Islet of Langerhans (tissue), 1 donor: ENCODE measurements at regions not wholly inside any gene's neighbourhood (a gene's known extent, or its start where the extent isn't known, plus 50 kb on each side); places are given as distances from the start of the nearest gene placed in this dataset.
"Not testable (repeated sequence)": the region's sequence is repeated elsewhere in the genome, so short reads cannot be mapped to it uniquely, and the experiment has no call there.

Source experiments
- FAIRE-seq: peaks from one replicate; lab custom pipeline; 2011; peaks lifted over from hg19 to GRCh38; lab: Jason Lieb, UNC

DNA sequence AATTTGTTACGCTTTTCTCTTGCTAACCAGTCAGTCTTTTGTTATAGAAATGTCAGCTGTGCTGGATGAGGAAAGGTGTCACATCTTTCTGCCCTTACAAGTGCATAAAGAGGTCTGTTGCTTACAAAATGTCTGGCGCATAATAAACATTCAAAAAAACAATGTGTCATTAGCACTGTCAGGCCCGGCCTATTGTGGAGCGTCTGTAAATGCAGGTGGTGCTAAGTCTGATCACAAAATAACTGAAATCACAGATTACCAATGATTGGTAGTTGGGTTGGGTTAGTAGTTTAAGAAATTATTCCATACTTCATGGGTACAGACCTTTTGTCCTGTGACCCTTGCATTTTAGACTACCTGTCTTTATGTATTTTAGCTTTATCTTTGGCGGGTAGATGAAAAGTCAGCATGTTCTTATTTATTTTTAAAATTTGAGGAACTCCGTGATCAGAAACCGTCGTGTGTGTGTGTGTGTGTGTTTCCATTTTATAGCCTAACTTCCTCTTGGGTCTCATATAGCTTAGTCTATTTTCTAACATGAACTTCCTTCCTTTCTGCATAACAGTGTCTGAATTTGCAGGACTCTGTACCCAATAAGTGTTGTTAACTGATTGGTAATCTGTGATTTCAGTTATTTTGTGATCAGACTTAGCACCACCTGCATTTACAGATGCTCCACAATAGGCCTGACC is 88.1 kb upstream of the IFNGR1 start:
- FAIRE-seq: no peak

DNA sequence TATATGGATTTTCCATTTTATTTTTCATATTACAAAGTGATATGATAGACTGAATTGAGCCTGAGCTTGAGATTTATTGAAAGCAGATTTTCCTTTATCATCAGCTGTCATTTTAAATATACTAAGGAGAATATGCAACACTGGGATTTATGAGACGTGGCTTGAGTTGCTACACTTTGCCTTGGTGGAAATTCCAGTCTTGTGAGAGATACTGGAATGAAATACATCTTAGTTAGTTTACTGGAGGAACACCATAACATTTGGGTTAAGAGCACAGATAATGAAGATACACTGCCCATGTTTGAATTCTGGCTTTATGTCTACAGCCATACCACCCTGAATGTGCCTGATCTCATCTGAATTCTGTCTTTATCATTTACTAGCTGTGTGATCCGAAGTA is 86.5 kb upstream of the IFNGR1 start:
- no peak for FAIRE-seq

DNA sequence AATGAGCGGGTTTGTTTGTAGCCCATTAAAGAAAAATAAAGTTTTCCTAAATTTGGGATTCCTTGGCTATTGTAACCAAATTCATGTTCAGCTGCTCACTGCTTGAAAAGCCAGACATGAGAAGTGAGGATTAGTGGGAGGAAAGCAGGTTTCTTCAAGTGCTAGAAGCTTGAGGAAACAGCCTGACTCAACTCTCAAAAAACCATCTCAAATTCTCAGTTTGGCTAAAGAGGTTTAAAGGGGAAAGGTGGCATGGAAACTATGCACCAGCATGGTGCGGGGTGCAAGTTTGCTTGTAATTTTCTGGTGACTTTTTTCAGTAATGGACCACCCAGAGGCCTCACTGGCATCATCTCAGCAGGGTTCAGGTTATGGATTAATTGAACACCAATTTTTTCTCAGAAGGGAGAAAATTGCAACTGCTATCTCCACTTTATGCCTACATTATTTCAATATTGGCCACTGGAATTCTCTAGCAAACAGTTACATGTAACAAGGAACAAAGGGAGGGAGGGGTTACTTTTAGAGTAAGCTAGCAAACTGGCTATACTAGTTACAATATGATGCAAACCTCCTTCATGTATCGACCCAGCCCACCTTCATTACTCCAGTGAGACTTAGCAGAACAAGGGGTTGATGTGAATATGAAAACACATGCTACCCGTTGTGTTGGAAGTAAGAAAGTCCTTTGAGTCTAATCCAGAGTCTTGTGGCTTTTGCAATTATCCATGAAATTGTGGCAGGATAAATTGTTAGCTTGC is 85.0 kb upstream of the IFNGR1 start:
- FAIRE-seq: no peak

DNA sequence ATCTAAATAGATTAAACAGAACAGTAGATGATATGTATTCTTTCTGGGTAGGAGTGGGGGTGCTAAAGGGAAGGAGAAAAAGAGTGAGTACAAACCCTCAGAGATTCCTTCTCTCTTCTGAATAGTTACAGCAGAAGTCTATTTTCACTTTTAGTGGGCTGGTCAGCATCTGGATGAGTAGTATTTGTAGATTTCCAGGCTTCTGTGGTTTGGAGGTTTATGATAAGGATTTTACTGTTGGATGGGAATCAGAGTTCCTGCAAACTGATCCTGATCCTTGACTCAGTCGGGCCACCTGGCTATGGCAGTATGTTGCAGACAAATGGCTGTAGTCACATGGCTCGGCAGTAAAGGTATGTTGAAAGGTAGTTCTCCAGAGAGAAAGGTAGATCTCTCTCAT is 84.3 kb upstream of the IFNGR1 start:
- no peak for FAIRE-seq

DNA sequence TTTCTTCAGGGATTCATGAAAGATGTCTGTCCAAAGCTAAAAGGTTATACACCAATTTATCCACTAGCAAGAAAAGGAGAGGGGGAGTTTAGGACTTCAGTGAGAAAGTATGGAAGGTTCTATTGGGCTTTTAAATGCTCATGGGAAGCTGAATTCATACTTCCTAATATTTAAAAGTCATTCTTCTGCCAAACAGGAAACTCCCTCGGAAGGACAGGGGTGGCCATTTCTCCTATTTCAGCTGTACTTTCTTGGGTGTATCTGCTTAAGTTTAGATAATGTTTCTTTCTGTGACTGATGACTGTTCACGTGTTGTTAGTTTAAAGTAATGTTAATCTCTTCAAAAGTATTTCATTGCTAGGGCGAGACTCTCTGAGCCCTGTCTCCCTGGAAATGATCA is 80.5 kb upstream of the IFNGR1 start:
- FAIRE-seq: no peak

DNA sequence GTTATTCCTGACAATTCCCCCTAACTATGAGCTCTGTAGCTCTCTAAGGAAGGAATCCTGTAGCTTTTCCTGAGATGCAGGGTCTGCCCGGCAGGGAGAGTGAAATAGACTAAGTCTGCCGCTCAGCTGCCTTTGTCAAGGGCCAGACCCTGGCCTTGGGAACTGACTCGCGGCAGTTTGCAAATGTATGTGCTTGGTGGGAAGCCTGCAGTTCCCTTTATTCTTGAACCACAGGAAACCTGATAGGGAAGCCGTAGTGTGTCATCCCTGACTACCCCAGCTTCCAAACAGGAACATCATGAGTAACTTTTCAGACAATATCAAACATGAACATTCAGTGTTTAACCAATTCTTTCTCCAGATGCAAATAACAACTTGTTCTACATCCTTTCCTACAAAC is 78.7 kb upstream of the IFNGR1 start:
- no peak for FAIRE-seq

DNA sequence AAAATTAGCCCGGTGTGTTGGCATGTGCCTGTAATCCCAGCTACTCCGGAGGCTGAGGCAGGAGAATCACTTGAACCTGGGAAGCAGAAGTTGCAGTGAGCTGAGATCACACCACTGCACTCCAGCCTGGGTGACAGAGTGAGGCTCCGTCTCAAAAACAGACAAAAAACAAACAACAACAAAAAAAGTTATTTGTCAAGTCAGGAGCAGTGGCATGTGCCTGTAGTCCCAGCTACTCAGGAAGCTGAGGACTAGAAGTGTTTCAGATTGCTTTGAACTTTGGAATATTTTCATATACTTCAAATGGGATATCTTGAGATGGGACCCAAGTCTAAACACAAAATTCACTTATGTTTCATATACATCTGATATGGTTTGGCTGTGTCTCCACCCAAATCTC is 73.1 kb upstream of the IFNGR1 start:
- not testable (repeated sequence) for FAIRE-seq

DNA sequence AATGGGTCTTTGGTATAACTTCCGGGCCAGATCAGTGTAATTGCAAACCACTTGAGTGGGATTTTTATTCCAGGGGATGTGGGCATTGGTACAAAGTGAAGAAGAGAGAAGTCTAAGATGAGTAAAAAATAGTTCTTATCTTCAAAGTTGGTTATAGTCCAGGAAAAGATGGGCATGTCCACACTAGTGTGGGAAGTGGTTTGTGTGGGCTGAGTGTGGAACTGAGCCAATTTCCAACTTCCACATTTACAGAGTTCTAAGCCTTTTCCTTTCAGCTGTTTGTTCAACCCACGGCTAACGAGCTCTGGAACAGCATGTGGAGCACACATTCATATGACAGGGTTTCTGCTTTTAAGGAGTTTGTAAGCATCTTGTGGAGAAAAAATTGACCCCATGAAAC is 72.3 kb upstream of the IFNGR1 start:
- FAIRE-seq: no peak

DNA sequence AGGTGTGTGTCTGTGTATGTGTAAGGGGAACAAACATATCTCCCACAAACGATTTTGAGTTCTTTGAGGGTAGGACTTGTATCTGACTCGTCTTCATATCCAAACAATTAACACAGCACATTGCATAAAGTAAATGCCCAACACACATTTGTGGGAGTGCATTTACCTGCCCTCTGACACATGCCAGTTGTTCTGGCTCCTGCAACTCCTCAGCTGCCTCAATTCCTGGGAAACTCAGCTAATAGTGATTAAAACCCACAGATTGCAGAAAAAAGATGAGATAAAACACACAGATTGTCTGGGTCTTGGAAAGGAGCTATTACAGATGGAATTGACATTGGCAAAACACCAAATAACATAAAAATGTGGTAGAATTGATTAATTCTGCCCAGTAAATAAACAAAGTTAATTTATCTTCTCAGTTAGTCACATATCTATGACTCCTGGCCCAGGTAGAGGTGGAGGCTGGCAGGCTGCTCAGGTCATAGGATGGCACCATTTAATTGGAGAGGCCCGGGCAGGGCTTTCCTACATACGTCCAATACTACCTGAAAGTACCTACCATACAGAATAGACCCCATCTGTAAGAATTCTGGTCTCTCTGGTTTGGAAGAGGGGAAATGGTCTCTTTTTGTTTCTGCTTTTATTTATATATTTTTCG is 71.5 kb upstream of the IFNGR1 start:
- no peak for FAIRE-seq

DNA sequence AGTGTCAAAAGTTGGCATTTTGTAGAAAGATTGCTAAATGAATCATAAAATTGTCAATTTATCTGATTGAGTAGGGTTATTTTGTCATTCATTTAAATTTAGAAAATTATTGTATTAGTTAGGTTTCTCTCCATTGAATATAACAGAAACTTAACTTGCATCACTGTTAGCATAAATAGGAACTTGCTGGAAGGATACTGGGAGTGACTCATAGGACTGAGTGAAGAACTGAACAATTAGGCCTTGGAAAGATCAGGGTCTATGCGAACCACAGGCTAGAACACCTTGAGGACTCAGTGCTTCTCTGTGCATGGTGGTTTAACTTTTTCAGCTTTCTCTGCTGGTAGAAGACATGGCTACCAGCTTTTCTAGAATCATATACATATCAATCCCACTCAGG is 67.7 kb upstream of the IFNGR1 start:
- no peak for FAIRE-seq

DNA sequence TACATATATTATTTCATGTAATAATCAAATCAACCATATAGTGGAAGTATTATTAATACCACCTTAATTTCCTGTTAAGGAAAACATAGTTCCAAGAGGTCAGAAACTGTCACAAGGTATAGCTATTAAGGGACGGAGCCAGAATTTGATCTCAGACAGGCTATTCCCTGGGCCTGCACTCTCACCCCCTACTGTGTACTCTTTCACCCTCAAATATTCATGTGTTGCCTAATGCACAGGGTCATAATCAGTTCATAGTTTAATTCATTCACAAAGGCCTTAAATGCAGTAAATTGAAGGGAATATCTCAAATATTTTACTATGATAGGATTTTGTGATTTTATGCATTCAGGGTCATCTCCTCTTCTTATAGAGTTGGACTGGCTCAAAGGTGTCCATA is 67.2 kb upstream of the IFNGR1 start:
- FAIRE-seq: no peak

DNA sequence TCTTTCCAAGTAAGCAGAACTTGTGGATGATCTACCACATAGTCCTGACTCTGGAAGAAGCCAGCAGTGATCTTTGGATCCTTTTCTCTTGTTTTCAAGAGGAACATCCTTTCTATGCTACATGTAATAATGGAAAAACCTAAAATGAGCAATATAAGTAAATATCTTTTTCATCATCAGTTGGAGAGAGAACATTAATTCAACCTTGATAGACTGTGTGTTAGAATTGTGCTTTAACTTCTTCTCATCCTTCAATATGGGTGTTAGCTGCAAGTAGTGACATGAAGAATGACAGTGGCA is 65.6 kb upstream of the IFNGR1 start:
- FAIRE-seq: no peak

DNA sequence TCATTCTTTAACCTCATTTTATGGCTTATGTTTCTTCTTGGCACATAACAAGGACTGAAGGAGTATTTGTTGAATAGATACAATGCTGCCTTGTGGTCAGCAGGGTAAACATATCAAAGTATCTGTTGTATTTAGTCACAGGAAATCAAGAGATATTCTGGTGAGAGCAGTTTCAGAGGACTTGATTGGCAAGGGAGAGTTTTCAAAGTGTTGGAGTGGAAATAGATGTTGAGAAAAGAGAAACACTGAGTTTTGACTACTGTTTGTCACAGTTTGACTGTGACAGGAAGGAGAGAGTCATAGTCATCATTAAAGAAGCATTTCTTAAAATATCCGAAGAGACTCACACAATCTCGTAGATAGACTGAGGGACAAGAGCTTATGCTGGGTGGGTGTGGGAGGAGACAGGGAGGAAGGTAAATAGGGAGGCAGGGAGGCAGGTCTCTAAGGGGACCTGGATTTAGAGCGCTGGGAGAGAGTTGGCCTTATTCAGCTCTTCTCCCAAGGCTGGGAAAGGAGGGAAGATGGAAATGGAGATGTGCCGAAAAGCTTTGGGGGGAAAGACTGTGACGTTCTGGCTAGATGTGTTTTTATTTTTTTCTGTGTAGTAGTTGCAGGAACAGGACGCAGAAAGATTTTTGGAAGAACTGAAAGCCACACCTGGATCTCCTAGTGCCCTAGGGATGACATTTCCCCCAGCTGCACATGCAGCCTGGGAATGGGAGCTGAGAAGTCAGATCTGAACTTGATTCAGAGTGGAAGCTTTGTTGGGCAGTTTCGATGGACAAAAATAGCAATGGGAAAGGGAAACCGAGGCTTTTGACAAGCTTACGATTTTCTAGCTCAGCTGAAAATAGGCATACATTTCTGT is 65.0 kb upstream of the IFNGR1 start:
- no peak for FAIRE-seq

DNA sequence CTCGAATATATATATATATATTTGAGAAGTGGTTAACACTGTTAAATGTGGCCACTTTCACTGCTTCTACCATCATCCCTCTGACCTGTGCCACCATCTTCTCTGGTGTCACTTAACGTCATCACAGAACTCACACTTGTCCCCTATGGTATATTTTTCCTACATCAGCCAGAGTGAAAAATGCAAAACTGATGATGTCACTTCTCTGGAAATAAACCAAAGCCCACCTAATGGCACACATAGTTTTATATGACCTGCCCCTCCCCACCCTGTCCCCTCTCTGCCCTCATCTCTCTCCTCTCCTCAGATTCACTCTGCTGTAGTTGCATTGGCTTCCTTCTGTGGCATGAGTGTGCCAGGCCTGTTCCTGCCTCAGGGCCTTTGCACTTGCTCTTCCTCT is 63.9 kb upstream of the IFNGR1 start:
- no peak for FAIRE-seq

DNA sequence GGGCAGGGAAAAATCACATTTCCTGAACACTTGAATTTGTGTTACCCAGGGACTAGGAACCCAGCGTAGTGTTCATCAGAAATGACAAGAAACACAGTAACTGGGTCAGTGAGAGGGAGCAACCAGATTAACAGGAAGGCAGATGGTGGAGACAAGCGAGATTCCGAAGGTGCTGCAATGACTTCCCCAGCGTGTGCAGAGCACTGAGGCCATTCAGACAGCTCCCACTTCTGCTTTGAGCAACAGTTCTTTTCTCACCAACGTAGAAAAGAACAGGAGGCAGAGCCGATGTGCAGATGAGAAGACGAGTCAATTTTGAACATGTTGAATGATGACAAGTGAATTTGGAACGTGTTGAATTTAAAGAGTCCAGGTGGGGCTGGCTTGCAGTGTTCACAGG is 63.1 kb upstream of the IFNGR1 start:
- FAIRE-seq: no peak

DNA sequence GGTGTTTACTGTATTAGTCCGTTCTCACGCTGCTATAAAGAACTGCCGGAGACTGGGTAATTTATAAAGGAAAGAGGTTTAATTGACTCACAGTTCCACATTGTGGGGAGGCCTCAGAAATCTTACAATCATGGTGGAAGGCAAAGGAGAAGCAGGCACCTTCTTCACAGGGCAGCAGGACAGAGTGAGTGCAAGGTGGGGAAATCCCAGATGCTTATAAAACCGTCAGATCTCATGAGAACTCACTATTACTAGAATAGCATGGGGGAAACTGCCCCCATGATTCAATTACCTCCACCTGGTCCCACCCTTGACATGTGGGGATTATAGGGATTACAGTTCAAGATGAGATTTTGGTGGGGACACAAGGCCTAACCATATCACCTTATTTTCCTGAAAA is 60.1 kb upstream of the IFNGR1 start:
- FAIRE-seq: not testable (repeated sequence)

DNA sequence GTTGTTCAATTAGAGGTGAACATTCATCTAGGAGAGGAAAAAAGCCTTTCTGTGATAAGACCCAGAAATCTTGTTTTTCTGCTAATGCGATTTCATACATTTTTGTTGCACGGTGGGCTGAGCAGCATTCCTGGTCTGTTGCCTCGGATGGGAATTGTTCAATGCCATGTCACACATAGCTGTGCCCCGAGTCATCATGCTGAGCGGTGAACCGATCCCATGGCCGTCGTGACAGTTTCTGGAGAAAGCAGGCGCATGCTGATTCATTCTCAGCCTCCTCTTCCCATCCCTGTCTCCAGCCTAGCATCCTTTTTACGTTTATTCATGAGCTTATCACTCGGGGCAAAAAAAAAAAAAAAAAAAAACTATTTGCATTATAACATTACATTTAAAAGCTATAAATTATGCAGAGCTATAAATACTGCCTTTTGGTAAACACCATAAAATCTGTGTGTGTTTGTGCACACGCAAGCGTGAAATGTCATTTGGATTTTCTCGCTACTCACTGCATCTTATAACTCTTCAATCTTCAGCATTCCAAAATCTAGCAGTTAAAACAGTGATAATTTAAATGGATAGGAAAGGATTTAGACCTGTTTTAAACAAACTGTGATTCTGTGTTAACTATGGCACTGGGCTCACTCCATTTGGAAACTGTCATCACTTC is 58.9 kb upstream of the IFNGR1 start:
- no peak for FAIRE-seq

DNA sequence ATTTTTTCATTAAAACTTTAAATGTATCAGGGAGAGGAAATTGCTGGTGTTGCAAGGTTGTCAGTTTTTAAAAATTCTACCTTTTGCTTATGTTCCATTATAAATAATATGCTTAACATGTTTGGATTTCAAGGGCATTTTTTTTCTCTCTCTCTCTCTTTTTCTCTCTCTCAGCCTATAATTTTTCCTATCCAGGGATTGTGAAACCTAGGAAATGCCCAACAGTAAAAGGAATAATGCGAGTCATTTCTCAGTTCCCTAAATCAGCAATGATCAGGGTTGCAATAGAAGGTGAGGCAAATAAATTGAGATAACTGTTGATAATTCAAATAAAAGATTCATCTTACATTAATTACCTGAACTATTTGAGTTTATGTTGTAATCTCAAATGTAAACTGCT is 53.2 kb upstream of the IFNGR1 start:
- no peak for FAIRE-seq

DNA sequence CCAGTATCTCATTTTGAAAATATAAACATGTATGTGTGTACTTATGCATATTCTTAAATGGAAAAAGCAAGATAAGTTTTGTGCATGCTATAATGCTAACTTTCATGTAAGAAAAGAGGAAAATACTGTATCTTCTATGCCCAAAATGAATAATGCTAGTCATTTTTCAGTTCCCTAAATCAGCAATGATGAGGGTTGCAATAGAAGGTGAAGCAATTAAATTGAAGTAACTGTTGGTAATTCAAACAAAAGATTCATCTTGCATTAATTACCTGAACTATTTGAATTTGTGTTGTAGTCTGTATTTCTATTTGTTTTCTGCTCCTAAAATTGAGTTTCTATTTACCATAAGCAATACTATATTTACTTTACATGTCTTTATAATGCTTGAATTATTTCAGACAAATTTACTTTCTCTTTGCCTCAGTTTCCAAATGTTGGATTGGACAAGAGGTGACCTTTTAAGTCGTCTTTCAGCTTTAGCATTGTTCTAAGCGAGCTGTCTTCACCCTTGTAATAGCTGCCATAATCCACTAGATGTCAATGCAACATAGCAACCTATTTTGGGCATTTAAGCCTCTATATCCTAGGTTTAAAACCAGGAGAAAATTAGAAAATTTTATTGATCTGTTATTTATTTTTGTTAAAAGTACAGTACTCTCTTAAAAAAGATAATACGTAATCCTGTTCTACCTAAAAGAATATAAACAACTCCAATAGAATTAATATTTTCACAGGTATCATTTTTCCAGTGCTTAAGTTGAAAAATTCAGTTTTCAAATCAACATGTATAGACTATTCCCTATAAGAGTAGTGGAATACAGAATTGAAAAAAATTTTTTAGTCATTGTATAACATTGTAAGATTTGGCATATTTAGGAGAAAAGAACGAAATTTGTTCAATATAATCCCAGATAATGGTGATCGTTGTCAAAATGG is 52.3 kb upstream of the IFNGR1 start:
- peak; percentile 99 for FAIRE-seq

DNA sequence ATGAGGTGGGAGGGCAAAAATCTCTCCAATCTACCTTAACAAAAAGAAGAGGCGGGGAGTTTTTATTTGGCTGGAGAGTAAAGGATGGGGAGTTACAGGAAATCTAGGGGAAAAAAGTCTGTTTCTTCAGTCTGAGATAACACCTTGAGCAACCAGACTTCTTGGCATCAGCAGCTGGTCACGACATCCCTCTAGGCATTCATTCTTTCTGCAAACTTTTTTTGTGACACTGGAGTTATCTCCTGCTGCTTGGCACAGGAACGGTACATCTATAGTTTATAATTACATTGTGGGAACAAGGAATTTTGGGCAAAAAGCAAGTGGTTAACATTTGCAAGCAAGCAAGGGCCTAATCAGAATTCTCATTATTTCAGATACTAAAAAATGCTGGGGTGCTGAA is 50.6 kb upstream of the IFNGR1 start:
- FAIRE-seq: no peak

DNA sequence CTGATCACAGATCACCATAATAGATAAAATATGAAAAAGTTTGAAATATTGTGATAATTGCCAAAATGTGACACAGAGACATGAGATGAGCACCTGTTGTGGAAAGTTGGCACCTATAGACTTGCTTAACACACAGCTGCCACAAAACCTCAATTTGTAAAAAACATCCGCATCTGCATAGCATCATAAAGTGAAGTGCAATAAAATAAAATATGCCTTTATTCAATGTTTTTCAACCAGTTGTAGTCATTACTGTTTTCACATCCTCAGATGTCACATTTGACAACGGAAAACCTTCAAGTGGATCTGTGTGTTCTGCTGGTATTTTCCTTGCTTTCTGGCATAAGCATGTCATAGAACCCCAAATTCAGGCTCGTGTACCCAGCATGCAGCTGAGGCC is 50.2 kb upstream of the IFNGR1 start:
- FAIRE-seq: no peak
